Heart left ventricle (tissue), 13 donors: ENCODE measurements at regions not wholly inside any gene's neighbourhood (a gene's known extent, or its start where the extent isn't known, plus 50 kb on each side); places are given as distances from the start of the nearest gene placed in this dataset.

Experiments used
- CTCF ChIP-seq, 12 donors: fragments of 200-600 bp; sonication (generic) in 4 of 12; IDR thresholded peaks; one replicate each; pipeline versions ENCODE4 v1.5.0 to v1.8.0; 2018 to 2022; ENCODE audit warnings: antibody characterized with exemption in 12 of 12, mild to moderate bottlenecking in 5 of 12
- POLR2A ChIP-seq, 2 donors: fragments of 450-650 bp; IDR thresholded peaks; one replicate each; pipeline ENCODE4 v1.6.1; 2017; ENCODE audit warnings: antibody characterized with exemption in 2 of 2, mild to moderate bottlenecking in 2 of 2, moderate library complexity in 2 of 2
- donor health status: ischemic (EF 13 %, LVEDD 7.1; RV severe dilation, severe dysfunction).
- donor health status: DM: no; HTN: yes; CAD: no.
- donor health status: DM: no; HTN: no; CAD: no.
- donor health status: ischemic (EF 25% LVEDD 6.9; RV normal size, moderate dysfunction).
- donor health status: ischemic (EF 25% LVEDD 5.7; RV mildly dilated, moderate dysfunction).
- donor health status: ischemic (EF 35%, LVEDD 5.7; RV mildly dilated, moderate dysfunction).
- donor health status: nonischemic (EF 11% LVEDD 7.7; RV severe dilation, severe dysfunction).
- donor health status: DM: yes; HTN: yes; CAD: no.
- donor health status: PGD.
- donor health status: ischemic (EF 29% LVEDD 5.4; RV normal size, mild dysfunction).
- donor health status: nonischemic (EF 23%, LVEDD 6.1; RV moderate dilation, normal function).

- TF ChIP-seq CTCF (IDR thresholded peaks at IDR 0.05): no peak
- TF ChIP-seq POLR2A (IDR thresholded peaks at IDR 0.05): no peak
Observed at GRCh38 chr2:144704709-144705095, 184.8 kb upstream of the ZEB2 start.
